GM12872 (cell line): ENCODE measurements at regions not wholly inside any gene's neighbourhood (a gene's known extent, or its start where the extent isn't known, plus 50 kb on each side); places are given as distances from the start of the nearest gene placed in this dataset.

Source experiments
- TF ChIP-seq, protein P1 (sequence below): IDR thresholded peaks from 3 replicates; pipeline ENCODE4 v1.5.1; 2011; ENCODE audit warnings: low read depth, mild to moderate bottlenecking, low read length, moderate library complexity; ENCODE audit not compliant: insufficient read depth

DNA sequence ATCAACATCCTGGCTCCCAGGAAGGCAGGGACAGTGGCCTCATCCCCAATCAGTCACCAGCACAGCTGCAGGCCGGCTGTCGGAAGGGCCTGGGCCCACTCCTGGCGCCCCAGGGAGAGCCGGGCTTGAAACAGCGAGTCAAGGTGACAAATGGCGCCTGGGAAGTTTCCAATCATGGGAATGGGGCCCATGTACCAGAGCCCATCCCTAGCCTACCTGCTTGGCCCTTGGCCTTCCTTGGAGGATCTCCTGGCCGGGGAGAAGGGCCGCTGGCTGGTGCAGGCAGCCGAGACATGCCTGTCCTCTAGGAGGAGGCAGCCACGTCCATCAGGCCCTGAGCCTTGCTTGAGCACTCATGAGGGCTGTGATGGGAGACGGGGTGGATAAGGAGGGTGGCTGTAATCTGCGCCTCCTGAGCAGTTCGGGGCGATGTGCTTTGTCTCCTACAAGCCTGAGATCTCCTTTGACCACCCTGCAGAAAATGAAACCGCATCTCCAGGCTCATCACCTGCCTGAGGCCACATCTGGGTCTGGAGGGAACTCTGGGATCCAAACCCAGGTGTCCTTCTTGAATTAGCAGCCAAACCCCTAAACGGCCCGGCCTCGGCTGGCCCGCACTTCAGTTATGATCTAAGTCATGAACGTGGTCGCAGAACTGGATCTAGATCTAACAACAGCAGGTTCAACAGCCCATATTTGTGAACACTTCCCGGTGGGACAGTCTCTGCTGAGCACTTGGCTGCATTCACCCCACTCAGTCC, 862.0 kb downstream of the TBC1D22A start:
- TF ChIP-seq, protein P1, sequence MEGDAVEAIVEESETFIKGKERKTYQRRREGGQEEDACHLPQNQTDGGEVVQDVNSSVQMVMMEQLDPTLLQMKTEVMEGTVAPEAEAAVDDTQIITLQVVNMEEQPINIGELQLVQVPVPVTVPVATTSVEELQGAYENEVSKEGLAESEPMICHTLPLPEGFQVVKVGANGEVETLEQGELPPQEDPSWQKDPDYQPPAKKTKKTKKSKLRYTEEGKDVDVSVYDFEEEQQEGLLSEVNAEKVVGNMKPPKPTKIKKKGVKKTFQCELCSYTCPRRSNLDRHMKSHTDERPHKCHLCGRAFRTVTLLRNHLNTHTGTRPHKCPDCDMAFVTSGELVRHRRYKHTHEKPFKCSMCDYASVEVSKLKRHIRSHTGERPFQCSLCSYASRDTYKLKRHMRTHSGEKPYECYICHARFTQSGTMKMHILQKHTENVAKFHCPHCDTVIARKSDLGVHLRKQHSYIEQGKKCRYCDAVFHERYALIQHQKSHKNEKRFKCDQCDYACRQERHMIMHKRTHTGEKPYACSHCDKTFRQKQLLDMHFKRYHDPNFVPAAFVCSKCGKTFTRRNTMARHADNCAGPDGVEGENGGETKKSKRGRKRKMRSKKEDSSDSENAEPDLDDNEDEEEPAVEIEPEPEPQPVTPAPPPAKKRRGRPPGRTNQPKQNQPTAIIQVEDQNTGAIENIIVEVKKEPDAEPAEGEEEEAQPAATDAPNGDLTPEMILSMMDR, result no peak

DNA sequence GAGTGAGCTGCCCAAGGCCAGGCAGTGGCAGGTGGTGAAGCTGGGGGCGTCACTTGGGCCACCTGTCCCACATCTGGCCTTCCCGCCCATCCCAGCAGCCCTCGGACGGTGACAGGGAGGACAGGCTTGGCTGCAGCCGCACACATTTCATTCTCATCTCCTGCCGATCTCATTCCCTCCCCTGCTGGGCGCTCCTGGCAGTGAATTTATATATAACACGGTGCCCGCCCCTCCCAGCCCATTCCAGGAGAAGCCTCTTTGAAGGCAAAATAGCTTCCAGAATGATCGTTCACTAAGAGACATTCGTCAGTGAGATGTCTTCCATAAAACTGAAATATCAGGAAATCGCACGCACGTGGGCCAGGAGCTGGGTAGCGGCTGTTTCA, 861.3 kb downstream of the TBC1D22A start:
- TF ChIP-seq, protein P1, result no peak

DNA sequence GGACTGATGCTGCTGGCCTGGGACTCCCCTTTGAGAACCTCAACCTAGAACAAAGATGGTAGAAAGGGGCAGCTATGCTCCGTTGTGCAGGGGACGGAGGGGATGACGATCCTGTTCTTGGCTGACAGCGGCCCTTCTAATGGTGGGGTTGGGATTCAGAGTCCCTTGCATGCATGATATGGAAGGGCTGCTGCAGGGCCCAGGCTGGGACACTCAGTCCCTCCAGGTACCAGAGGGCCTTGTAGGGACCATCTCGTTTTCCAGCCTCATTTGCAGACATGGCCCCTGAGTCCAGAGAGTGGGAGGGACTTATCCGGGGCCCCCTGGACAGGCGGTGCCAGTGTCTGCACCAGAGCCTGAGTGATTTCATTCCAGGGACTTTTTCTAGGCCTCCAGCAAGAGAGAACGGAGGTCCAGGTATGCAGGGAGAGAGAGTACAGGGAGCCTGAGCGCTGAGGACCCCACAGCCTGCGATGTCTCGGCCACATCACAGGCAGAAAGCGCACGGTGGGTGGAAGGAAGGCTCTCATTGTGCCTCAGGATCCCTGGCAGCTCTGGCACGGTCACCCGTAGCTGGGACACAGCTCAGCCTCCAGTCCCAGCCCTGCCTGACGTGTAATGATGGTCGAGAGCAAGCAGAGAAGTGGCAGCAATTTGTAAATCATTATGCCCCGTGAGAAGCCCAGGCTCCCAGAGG, 860.8 kb downstream of the TBC1D22A start:
- TF ChIP-seq, protein P1, result no peak

DNA sequence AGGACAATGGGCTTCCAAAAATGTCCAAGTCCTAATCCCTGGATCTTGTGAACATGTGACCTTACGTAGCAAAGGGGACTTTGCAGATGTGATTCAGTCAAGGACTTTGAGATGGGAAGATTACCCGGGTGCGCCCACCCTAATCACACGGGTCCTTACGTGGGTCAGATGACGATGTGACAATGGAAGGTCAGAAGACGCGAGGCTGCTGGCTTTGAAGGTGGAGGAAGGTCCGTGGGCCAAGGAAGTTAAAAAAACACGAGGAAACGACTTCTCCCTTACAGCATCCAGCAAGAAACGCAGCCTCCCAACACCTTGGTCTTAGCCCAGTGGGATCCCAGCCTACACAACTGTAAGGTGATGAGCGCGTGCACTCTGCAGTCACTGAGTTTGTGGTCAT, 860.1 kb downstream of the TBC1D22A start:
- TF ChIP-seq, protein P1, result no peak

DNA sequence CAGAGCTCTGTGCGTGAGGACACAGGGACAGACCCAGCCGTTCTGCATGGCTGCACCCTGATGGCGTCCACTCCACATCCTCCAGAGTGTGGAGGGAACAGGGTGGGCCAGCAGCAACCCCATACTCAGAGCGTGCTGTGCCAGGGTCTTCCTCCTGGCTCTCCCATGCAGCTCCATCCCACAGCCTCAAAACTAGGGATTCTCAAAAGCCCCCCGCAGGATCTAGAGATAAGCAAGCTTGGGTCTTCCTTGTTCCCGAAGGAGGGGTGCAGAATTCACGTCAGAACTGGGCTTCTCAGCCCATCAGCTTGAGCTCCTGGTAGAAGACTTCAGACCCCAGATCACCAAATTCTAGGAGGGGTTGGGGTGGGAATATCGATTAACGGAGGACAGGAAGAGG, 858.8 kb downstream of the TBC1D22A start:
- TF ChIP-seq, protein P1, result no peak

DNA sequence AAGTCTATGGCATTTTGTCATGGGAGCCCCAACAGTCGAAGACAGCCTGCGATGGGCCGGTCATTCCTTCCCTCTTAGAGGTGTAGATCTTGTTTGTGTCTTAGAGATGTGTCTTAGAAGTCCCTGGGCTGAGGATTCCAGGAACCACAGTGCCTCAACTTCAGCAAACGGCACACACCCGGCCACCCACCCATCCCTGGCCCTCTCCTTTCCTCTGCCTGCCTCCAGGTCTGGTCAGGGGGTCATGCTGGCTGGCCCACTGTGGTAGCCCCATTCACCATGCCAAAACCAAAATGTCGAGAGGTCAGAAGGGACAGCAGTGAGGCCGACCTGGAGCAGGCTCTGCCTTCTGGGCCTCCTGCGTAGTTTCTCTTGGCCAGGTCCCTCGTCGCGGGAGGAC, 857.9 kb downstream of the TBC1D22A start:
- TF ChIP-seq, protein P1, result no peak

DNA sequence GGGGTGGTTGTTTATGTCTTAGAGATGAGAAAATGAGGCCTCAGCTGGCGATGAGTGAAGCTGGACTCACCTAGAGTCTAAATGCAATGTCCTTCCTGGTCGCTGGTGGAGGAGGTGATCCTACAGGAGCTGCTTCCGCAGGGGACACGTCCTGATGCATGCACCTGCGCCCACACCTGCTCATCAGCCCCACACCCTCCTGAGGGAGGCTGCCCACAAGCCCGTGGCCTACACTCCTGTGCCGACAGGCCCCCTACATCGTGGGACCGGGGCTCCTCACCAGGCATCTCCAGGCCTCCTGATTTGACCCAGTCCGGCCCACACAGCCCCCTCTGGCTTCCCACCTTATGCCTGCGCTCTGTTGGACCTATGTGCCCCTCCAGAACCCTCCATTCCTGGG, 857.2 kb downstream of the TBC1D22A start:
- TF ChIP-seq, protein P1, result no peak
